ENCODE measurements at regions not wholly inside any gene's neighbourhood (a gene's known extent, or its start where the extent isn't known, plus 50 kb on each side); places are given as distances from the start of the nearest gene placed in this dataset.
"Not testable (repeated sequence)": the region's sequence is repeated elsewhere in the genome, so short reads cannot be mapped to it uniquely, and the experiment has no call there.

DNA sequence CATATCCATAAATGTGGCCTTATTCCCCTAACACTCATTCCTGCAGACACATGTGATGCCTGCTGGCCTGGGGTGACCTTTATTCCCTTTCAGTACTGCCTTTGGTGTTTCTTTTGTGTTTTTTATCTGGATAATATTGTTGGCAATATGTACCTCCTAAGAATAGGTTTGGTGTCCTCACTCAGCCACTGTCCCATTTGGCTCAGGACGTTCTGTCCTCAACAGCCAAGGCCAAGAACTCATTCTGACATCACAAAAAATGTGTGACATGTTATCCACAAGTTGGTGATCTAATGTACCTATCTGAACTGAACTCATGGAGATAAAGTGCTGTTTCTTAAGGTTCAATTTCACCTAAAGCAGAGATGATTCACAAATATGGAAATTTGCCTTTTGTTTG, 142.9 kb upstream of the GRAMD2B start:
- TF ChIP-seq, protein P1, sequence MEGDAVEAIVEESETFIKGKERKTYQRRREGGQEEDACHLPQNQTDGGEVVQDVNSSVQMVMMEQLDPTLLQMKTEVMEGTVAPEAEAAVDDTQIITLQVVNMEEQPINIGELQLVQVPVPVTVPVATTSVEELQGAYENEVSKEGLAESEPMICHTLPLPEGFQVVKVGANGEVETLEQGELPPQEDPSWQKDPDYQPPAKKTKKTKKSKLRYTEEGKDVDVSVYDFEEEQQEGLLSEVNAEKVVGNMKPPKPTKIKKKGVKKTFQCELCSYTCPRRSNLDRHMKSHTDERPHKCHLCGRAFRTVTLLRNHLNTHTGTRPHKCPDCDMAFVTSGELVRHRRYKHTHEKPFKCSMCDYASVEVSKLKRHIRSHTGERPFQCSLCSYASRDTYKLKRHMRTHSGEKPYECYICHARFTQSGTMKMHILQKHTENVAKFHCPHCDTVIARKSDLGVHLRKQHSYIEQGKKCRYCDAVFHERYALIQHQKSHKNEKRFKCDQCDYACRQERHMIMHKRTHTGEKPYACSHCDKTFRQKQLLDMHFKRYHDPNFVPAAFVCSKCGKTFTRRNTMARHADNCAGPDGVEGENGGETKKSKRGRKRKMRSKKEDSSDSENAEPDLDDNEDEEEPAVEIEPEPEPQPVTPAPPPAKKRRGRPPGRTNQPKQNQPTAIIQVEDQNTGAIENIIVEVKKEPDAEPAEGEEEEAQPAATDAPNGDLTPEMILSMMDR (IDR thresholded peaks at IDR 0.05; ENCODE audit: insufficient read depth, low read length), result no peak
- H3K4me3 ChIP-seq (ENCODE audit: low read depth, low read length), result no peak overlapping the region
- DNase-seq (ENCODE audit: low read depth), result no peak

DNA sequence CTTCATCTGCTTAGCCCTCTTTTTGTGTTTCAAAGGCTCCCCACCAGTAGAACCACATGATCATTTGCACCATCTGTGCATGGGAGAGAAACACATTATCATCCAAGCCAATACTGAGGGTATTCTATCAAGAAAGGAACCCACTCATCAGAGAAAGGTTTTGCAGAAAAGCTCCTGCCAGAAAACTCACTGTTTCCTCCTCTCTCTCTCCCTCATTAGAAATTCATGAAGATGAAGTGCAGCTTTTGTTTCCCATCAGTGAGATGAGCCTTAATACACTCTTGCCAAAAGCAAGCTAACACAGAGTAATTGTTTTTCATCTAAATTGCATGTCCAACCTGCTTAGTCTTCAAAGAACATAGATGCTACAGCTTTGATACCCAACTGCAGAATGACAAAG, 142.4 kb upstream of the GRAMD2B start:
- DNase-seq (ENCODE audit: low read depth), result no peak
- no peak overlapping the region for H3K4me3 ChIP-seq (ENCODE audit: low read depth, low read length)
- TF ChIP-seq, protein P1 (IDR thresholded peaks at IDR 0.05; ENCODE audit: insufficient read depth, low read length), result no peak

DNA sequence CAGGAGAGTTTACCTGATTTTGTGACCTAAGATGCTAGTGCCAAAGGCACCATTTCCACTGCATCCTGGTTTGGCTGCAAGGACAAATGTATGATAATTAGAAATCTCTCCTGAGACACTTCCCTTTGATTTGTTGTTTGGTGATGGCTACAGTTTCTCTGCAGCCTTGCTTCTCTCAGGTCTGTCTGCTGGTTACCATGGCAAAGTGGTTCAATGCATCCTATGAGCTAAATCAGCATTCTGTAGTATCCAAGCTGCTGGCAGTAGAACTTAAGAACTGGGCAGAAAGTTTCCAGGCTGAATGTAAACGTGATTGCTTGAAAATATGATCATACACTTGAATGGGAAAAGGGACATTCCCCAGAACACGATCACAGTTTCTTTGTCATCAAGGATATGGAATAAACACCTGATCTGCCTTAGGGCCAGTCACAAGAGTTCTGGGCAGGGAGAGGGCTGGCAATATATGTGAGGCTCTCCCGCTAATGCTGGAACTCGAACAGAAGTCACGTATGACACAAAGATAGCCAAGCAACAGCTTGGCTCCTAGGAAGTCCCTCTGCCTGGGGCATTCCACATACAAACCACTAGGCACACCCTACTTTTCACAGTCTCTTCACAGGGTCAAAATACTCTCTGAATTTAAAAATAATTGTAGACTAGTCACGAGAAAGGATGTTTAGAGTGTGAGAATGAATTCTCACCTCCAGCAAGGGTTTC, 138.1 kb upstream of the GRAMD2B start:
- no peak overlapping the region for H3K4me3 ChIP-seq (ENCODE audit: low read depth, low read length)
- TF ChIP-seq, protein P1 (IDR thresholded peaks at IDR 0.05; ENCODE audit: insufficient read depth, low read length), result no peak
- no peak for DNase-seq (ENCODE audit: low read depth)

DNA sequence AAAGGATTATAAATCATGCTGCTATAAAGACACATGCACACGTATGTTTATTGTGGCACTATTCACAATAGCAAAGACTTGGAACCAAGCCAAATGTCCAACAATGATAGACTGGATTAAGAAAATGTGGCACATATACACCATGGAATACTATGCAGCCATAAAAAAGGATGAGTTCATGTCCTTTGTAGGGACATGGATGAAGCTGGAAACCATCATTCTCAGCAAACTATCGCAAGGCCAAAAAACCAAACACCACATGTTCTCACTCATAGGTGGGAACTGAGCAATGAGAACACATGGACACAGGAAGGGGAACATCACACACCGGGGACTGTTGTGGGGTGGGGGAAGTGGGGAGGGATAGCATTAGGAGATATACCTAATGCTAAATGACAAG, 127.1 kb upstream of the GRAMD2B start:
- H3K4me3 ChIP-seq (ENCODE audit: low read depth, low read length); DNase-seq (ENCODE audit: low read depth): not testable (repeated sequence)

DNA sequence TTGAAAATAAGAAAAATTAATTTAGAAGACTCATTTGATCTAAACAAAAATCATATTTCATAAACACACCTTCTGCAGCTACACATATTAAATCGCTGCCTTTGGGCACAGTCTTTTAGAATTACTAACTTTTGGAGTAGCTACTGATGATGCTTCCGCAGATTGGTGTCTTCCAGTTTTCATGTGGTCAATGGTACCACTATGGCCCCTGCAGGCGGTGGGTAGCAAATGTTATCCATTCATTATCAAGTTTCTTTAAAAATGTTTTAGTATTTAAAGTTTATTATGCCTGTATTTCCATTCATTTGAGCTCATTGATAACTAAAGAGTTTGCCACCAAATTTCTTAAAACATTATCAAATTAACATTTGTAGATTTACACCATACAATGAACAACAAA, 122.9 kb upstream of the GRAMD2B start:
- DNase-seq (ENCODE audit: low read depth), result no peak
- TF ChIP-seq, protein P1 (IDR thresholded peaks at IDR 0.05; ENCODE audit: insufficient read depth, low read length), result peak; percentile 15
- no peak overlapping the region for H3K4me3 ChIP-seq (ENCODE audit: low read depth, low read length)

DNA sequence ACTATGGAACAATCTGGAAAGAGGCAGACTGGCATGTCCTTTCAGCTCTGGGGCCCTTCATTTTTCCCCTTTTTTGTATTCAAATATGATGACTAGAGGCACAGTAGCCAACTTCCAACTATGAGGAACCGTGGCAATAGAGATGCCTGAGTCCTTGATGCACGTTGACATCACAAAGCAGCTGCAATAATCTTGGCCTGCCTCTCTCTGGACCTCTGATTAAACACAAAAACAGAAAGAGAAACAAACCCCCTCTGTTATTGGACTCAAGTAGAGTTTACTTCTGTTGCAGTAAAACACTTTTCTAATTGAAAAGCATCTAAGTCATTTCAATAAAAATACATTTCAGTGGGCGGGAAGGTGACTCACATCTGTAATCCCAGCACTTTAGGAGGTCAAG, 122.2 kb upstream of the GRAMD2B start:
- H3K4me3 ChIP-seq (ENCODE audit: low read depth, low read length), result no peak overlapping the region
- DNase-seq (ENCODE audit: low read depth), result no peak
- TF ChIP-seq, protein P1 (IDR thresholded peaks at IDR 0.05; ENCODE audit: insufficient read depth, low read length), result no peak

DNA sequence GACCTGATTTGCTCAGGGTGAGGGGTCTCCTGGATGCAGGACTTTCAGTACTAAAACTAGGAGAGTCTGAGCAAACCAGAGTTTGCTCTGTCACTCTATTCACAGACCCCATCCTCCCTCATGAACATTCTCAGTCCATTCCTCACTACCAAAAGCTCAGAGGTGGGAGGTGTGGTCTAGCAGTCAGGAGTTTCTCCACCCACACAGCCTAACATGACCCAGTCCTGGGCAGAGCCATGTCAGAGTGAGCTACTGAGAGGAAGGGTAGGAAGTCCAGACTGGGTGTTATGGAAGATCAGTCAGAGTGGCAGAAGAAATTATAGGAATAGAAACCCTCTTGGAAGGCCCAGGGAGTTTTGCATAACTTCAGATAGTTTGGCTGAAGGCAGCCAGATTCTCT, 113.3 kb upstream of the GRAMD2B start:
- no peak for DNase-seq (ENCODE audit: low read depth)
- H3K4me3 ChIP-seq (ENCODE audit: low read depth, low read length), result no peak overlapping the region
- TF ChIP-seq, protein P1 (IDR thresholded peaks at IDR 0.05; ENCODE audit: insufficient read depth, low read length), result no peak
